C4-2B (cell line): ENCODE measurements at regions not wholly inside any gene's neighbourhood (a gene's known extent, or its start where the extent isn't known, plus 50 kb on each side); places are given as distances from the start of the nearest gene placed in this dataset.

Experiments used
- H3K27ac ChIP-seq: fragments of 450-650 bp; 2 replicates; pipeline ENCODE4 v1.5.1; 2017
- ZFX ChIP-seq: fragments of 450-650 bp; IDR thresholded peaks from 2 replicates; pipeline ENCODE4 v1.6.1; 2017
- TF ChIP-seq, protein P1 (sequence below): fragments of 450-650 bp; conservative IDR thresholded peaks from 2 replicates; pipeline ENCODE4 v1.5.1; 2017; ENCODE audit warnings: mild to moderate bottlenecking

DNA sequence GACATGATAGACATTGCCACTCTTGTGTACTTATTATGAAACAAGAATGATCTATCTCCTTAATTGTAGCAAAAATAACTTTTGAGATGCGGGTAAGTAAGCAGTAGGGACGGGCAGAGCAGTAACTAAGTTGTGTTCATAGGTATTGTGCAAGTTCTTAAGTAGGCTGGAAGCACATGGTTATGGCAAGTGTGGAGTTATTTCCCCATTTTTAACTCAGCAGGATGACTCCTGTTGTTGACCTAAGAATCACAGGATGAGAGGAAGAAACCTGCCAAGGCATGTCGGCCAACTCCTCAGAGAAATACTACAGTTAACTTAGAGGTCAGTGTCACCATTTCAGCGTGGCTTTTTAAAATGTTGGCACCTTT lies 51.1 kb upstream of the FN1 start:
- TF ChIP-seq, protein P1, sequence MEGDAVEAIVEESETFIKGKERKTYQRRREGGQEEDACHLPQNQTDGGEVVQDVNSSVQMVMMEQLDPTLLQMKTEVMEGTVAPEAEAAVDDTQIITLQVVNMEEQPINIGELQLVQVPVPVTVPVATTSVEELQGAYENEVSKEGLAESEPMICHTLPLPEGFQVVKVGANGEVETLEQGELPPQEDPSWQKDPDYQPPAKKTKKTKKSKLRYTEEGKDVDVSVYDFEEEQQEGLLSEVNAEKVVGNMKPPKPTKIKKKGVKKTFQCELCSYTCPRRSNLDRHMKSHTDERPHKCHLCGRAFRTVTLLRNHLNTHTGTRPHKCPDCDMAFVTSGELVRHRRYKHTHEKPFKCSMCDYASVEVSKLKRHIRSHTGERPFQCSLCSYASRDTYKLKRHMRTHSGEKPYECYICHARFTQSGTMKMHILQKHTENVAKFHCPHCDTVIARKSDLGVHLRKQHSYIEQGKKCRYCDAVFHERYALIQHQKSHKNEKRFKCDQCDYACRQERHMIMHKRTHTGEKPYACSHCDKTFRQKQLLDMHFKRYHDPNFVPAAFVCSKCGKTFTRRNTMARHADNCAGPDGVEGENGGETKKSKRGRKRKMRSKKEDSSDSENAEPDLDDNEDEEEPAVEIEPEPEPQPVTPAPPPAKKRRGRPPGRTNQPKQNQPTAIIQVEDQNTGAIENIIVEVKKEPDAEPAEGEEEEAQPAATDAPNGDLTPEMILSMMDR: no peak
- no peak for TF ChIP-seq ZFX
- no peak overlapping the region for H3K27ac ChIP-seq

- TF ChIP-seq, protein P1: no peak
- no peak for TF ChIP-seq ZFX
- no peak overlapping the region for H3K27ac ChIP-seq
Observed at GRCh38 chr2:215486291-215487001, 50.6 kb upstream of the FN1 start.
